22Rv1 (cell line): ENCODE measurements at regions not wholly inside any gene's neighbourhood (a gene's known extent, or its start where the extent isn't known, plus 50 kb on each side); places are given as distances from the start of the nearest gene placed in this dataset.

Source experiments
- H3K27ac ChIP-seq: fragments of 450-650 bp; 2 replicates; pipeline ENCODE4 v1.5.1; 2017
- ZFX ChIP-seq: fragments of 450-650 bp; IDR thresholded peaks from 2 replicates; pipeline ENCODE4 v1.6.1; 2017; ENCODE audit warnings: antibody characterized with exemption, borderline replicate concordance
- TF ChIP-seq, protein P1 (sequence below): fragments of 450-650 bp; IDR thresholded peaks from 2 replicates; pipeline ENCODE4 v1.5.1; 2017; ENCODE audit warnings: mild to moderate bottlenecking

DNA sequence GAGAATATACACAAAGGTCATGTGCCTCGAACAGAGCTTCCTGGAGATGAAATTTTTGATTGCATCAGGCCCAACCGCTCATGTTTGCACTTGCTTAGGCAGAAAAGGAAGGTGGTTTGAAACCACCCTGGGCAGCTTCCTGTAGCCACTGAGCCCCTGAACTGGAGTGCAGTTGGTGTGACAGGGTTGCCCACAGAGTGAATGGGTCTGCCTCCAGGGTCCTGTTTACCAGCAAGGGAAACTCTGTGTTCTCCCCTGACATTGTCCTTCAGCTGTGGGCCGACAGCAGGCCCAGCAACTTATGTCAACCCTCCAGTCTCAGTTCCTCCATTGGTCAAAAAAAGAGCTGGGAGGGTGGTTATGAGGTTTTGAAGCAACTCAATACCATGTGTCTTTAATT is 289.6 kb downstream of the KIF4B start:
- TF ChIP-seq, protein P1, sequence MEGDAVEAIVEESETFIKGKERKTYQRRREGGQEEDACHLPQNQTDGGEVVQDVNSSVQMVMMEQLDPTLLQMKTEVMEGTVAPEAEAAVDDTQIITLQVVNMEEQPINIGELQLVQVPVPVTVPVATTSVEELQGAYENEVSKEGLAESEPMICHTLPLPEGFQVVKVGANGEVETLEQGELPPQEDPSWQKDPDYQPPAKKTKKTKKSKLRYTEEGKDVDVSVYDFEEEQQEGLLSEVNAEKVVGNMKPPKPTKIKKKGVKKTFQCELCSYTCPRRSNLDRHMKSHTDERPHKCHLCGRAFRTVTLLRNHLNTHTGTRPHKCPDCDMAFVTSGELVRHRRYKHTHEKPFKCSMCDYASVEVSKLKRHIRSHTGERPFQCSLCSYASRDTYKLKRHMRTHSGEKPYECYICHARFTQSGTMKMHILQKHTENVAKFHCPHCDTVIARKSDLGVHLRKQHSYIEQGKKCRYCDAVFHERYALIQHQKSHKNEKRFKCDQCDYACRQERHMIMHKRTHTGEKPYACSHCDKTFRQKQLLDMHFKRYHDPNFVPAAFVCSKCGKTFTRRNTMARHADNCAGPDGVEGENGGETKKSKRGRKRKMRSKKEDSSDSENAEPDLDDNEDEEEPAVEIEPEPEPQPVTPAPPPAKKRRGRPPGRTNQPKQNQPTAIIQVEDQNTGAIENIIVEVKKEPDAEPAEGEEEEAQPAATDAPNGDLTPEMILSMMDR: no peak
- TF ChIP-seq ZFX: no peak
- no peak overlapping the region for H3K27ac ChIP-seq

- TF ChIP-seq ZFX: no peak
- TF ChIP-seq, protein P1: no peak
Measured at GRCh38 chr5:155307229-155307628, 293.7 kb downstream of the KIF4B start.

DNA sequence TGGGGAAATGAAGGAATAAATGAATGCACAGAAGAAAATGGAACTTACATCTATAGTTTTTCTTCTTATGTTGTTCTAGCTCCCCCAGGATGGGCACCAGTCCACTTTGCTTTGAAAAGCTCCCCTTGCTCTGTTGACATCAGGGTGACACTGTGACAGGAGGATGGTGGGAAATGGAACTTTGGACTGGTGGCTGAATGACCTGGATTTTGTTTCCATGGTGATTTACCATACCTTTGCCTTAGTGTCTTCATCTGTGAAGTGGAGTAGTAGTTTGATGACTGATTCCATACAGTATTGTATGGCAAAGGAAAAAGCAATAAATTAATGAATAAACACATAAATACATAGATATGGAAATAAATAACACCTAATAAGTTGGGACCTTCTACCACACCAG is 294.7 kb downstream of the KIF4B start:
- TF ChIP-seq, protein P1: no peak
- TF ChIP-seq ZFX: no peak
- H3K27ac ChIP-seq: no peak overlapping the region

More at GRCh38 chr5:155307229-155307628, 293.7 kb downstream of the KIF4B start:
- no peak overlapping the region for H3K27ac ChIP-seq

- TF ChIP-seq, protein P1: no peak
- no peak for TF ChIP-seq ZFX
- H3K27ac ChIP-seq: no peak overlapping the region
Measured at GRCh38 chr5:155309021-155309746, 295.6 kb downstream of the KIF4B start.

GRCh38 chr5:155311721-155312120 is 298.2 kb downstream of the KIF4B start:
- TF ChIP-seq, protein P1: no peak
- TF ChIP-seq ZFX: no peak
- H3K27ac ChIP-seq: no peak overlapping the region

DNA sequence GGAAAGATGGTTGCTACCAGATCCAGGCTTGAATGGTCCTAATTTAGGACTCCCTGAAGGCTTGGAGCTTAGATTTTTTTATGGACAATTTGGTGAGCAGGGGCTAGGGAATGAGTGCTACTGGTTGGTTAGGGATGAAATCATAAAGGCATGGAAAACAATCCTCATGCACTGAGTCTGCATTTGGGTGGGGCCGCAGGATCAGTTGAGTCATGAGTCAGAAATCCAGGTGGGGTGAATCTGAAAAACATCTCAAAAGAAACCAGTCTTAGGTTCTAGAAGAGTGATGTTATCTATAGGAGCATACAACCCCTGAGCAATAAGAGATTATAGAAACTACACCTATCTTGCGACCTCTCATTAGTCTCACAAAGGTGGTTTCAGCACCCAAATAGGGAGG is 300.0 kb downstream of the KIF4B start:
- no peak for TF ChIP-seq ZFX
- TF ChIP-seq, protein P1: no peak

GRCh38 chr5:155316070-155316714 is 302.6 kb downstream of the KIF4B start:
- H3K27ac ChIP-seq: no peak overlapping the region
- TF ChIP-seq, protein P1: no peak
- TF ChIP-seq ZFX: no peak

More for the DNA sequence above, 300.0 kb downstream of the KIF4B start:
- no peak overlapping the region for H3K27ac ChIP-seq
